PC-3 (cell line): ENCODE measurements at regions not wholly inside any gene's neighbourhood (a gene's known extent, or its start where the extent isn't known, plus 50 kb on each side); places are given as distances from the start of the nearest gene placed in this dataset.

Source experiments
- ATAC-seq: fragments of 200-7000 bp; cut with Tn5 transposase; 2 replicates; pipeline ENCODE4 v1.9.1; 2020; ENCODE audit warnings: mild to moderate bottlenecking, moderate library complexity
- BruUV-seq: library from RNA; stranded (reverse); fragments of 400-500 nt; replicated peaks from 2 replicates; lab custom pipeline; 2021; lab: Mats Ljungman, UMichigan
- CTCF ChIA-PET: fragments of 300-600 bp; sonication (Branson Sonifier 250); formaldehyde crosslinking; loops from one replicate; lab custom pipeline; 2022; ENCODE audit warnings: antibody characterized with exemption; lab: Charles Lee
- POLR2A ChIA-PET: fragments of 300-600 bp; sonication (Branson Sonifier 250); formaldehyde crosslinking; loops from one replicate; lab custom pipeline; 2022; ENCODE audit warnings: antibody characterized with exemption; ENCODE audit not compliant: unreplicated experiment; lab: Charles Lee
- DNase-seq: peaks from one replicate; pipeline ENCODE4 v3.0.0-alpha.2; 2015
- H2AFZ ChIP-seq: fragments of 300-600 bp; sonication (generic); 2 replicates; pipeline ENCODE4 v1.6.0; 2016; ENCODE audit warnings: antibody characterized with exemption, low read length
- H3F3A ChIP-seq: fragments of 300-600 bp; sonication (generic); one replicate; pipeline ENCODE4 v1.6.0; 2017; ENCODE audit warnings: antibody characterized with exemption, low read length, control low read depth, mild to moderate bottlenecking; ENCODE audit not compliant: unreplicated experiment
- H3K27ac ChIP-seq: fragments of 300-600 bp; sonication (generic); 2 replicates; pipeline ENCODE4 v1.5.1; 2016; ENCODE audit warnings: mild to moderate bottlenecking, low read length
- H3K27me3 ChIP-seq: fragments of 300-600 bp; sonication (generic); 2 replicates; pipeline ENCODE4 v1.6.1; 2016; ENCODE audit warnings: low read length, mixed read lengths
- H3K36me3 ChIP-seq: fragments of 300-600 bp; sonication (generic); 2 replicates; pipeline ENCODE4 v1.6.1; 2016; ENCODE audit warnings: low read depth, mixed run types, low read length, mixed read lengths
- H3K4me1 ChIP-seq: fragments of 300-600 bp; sonication (generic); 2 replicates; pipeline ENCODE4 v1.5.1; 2016; ENCODE audit warnings: low read length; ENCODE audit not compliant: insufficient read depth
- H3K4me2 ChIP-seq: fragments of 300-600 bp; sonication (generic); 2 replicates; pipeline ENCODE4 v1.6.0; 2016; ENCODE audit warnings: low read length
- H3K4me3 ChIP-seq: fragments of 300-600 bp; sonication (generic); 2 replicates; pipeline ENCODE4 v1.5.1; 2016; ENCODE audit warnings: mild to moderate bottlenecking, low read length, mixed read lengths
- H3K79me2 ChIP-seq: fragments of 300-600 bp; sonication (generic); 2 replicates; pipeline ENCODE4 v1.6.1; 2017; ENCODE audit warnings: low read length, mixed read lengths
- H3K9ac ChIP-seq: fragments of 300-600 bp; sonication (generic); 2 replicates; pipeline ENCODE4 v1.6.0; 2016; ENCODE audit warnings: mild to moderate bottlenecking, low read length
- H3K9me2 ChIP-seq: fragments of 300-600 bp; sonication (generic); replicated peaks from 2 replicates; pipeline ENCODE4 v1.6.1; 2016; ENCODE audit warnings: mixed run types, low read length, mixed read lengths
- H3K9me3 ChIP-seq: fragments of 300-600 bp; sonication (generic); 2 replicates; pipeline ENCODE4 v1.6.1; 2016; ENCODE audit warnings: low read length, mixed read lengths
- H4K20me1 ChIP-seq: fragments of 300-600 bp; sonication (generic); 2 replicates; pipeline ENCODE4 v1.6.1; 2016; ENCODE audit warnings: low read length, mixed read lengths
- EZH2 ChIP-seq: fragments of 300-600 bp; sonication (generic); IDR thresholded peaks from one replicate; pipeline ENCODE4 v1.6.1; 2017; ENCODE audit warnings: antibody characterized with exemption, mild to moderate bottlenecking, low read length; ENCODE audit not compliant: unreplicated experiment
- EZH2phosphoT487 ChIP-seq: fragments of 300-600 bp; sonication (generic); IDR thresholded peaks from 2 replicates; pipeline ENCODE4 v1.6.1; 2018; ENCODE audit warnings: mild to moderate bottlenecking, antibody characterized with exemption, low read length, borderline replicate concordance
- intact Hi-C: fragments of 100-400 bp; cut with micrococcal nuclease; formaldehyde crosslinking; loops from 2 replicates; pipeline ENCODE4 v1.9.0; 2023
- TF ChIP-seq, protein P1 (sequence below): fragments of 300-600 bp; sonication (generic); conservative IDR thresholded peaks from 2 replicates; pipeline ENCODE4 v1.5.1; 2017; ENCODE audit warnings: antibody characterized with exemption, low read depth, mild to moderate bottlenecking, low read length

DNA sequence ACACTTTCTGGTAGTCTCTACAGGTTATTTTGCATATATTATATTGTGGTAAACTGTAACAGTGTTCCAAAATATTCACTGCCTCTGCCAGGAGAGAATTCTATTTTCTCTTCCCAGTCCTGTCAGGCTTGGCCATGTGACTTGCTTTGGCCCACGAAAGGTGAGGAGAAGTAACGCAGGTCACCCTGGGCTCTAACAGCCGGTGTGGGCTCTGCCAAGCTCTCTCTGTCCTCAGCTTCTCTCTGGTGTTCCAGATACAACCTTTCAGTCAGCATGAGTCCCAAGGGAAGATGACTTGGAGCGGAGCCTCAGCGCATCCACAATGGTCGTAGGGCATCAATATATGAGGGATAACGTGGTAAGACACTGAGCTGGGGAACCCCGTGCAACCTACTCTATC, 113.0 kb upstream of the RREB1 start:
- H3K4me2 ChIP-seq, result no peak overlapping the region
- H3K4me3 ChIP-seq, result no peak overlapping the region
- no peaks in the 10 kb centered on the region for H3K36me3 ChIP-seq
- CTCF ChIA-PET, result no interaction called here
- H4K20me1 ChIP-seq, result no peaks in the 10 kb centered on the region
- no peaks in the 10 kb centered on the region for H3K4me1 ChIP-seq
- H3F3A ChIP-seq, result no peaks in the 10 kb centered on the region
- no peak for ATAC-seq
- POLR2A ChIA-PET, result no interaction called here
- H3K9me2 ChIP-seq, result no peaks in the 10 kb centered on the region
- no peaks in the 10 kb centered on the region for H3K79me2 ChIP-seq
- no peak overlapping the region for H3K9ac ChIP-seq
- intact Hi-C loops, result no loop called here
- TF ChIP-seq, protein P1, sequence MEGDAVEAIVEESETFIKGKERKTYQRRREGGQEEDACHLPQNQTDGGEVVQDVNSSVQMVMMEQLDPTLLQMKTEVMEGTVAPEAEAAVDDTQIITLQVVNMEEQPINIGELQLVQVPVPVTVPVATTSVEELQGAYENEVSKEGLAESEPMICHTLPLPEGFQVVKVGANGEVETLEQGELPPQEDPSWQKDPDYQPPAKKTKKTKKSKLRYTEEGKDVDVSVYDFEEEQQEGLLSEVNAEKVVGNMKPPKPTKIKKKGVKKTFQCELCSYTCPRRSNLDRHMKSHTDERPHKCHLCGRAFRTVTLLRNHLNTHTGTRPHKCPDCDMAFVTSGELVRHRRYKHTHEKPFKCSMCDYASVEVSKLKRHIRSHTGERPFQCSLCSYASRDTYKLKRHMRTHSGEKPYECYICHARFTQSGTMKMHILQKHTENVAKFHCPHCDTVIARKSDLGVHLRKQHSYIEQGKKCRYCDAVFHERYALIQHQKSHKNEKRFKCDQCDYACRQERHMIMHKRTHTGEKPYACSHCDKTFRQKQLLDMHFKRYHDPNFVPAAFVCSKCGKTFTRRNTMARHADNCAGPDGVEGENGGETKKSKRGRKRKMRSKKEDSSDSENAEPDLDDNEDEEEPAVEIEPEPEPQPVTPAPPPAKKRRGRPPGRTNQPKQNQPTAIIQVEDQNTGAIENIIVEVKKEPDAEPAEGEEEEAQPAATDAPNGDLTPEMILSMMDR, result no peak
- TF ChIP-seq EZH2phosphoT487 (no peak), EZH2 (no peak)
- H3K27me3 ChIP-seq, result no peaks in the 10 kb centered on the region
- H2AFZ ChIP-seq, result no peak overlapping the region
- no peak overlapping the region for H3K27ac ChIP-seq
- no TSS peak for BruUV-seq
- H3K9me3 ChIP-seq, result no peaks in the 10 kb centered on the region
- no peak for DNase-seq

DNA sequence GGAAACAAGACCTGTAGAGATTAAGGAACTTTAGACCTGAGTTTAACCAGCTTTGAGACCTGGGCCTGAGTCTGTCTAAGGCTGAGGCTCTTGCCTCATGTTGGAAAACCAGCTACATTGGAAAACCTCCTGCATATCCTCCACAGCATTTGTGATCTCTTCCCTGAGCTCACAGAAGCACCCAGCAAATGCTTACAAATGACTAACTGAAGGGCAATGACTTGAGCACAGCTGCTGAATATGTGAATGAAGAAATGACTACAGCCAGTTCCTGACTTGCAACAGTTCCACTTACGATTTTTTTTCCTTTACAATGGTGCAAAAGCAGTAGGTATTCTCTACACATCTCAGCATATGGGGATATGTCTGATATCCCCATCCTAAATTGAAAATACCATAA, 112.4 kb upstream of the RREB1 start:
- no peak for TF ChIP-seq EZH2
- no peak for TF ChIP-seq EZH2phosphoT487
- TF ChIP-seq, protein P1, result no peak
- ChIA-PET POLR2A (no interaction called here), CTCF (no interaction called here)
- Histone ChIP-seq H3K36me3 (no peaks in the 10 kb centered on the region), H3K9ac (no peak overlapping the region), H3F3A (no peaks in the 10 kb centered on the region), H3K27ac (no peak overlapping the region), H3K9me2 (no peaks in the 10 kb centered on the region), H4K20me1 (no peaks in the 10 kb centered on the region), H3K27me3 (no peaks in the 10 kb centered on the region), H3K9me3 (no peaks in the 10 kb centered on the region), H3K4me1 (no peaks in the 10 kb centered on the region), H3K4me3 (no peak overlapping the region), H3K79me2 (no peaks in the 10 kb centered on the region), H3K4me2 (no peak overlapping the region), H2AFZ (no peak overlapping the region)
- DNase-seq (no peak), ATAC-seq (no peak)
- intact Hi-C loops, result no loop called here
- no TSS peak for BruUV-seq

DNA sequence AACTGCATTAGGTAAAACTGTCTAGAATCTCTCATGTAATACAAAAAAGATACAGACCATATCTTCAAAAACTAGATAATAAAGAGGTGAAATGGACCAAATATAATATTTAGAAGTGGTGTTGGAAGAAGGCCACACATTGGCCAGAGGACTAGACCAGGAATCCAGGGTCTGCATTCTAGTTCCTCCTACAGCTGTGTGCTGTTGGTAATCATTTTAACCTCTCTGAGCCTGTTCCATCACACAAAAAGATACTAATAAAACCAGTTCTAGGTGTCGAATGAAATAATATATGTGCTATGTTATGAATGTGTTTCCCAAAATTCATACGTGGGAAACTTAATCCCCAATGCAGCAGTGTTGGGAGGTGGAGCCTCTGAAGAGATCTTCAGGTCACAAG, 111.6 kb upstream of the RREB1 start:
- TF ChIP-seq, protein P1, result no peak
- TF ChIP-seq EZH2phosphoT487 (no peak), EZH2 (no peak)
- H3K4me1 ChIP-seq, result no peaks in the 10 kb centered on the region
- CTCF ChIA-PET, result no interaction called here
- H3K27me3 ChIP-seq, result no peaks in the 10 kb centered on the region
- H3K9me2 ChIP-seq, result no peaks in the 10 kb centered on the region
- H3K36me3 ChIP-seq, result no peaks in the 10 kb centered on the region
- no TSS peak for BruUV-seq
- no peaks in the 10 kb centered on the region for H3K9me3 ChIP-seq
- H3K4me2 ChIP-seq, result no peak overlapping the region
- H3K9ac ChIP-seq, result no peak overlapping the region
- H2AFZ ChIP-seq, result no peak overlapping the region
- H3F3A ChIP-seq, result no peaks in the 10 kb centered on the region
- ATAC-seq (no peak), DNase-seq (no peak)
- POLR2A ChIA-PET, result no interaction called here
- H3K4me3 ChIP-seq, result no peak overlapping the region
- H4K20me1 ChIP-seq, result no peaks in the 10 kb centered on the region
- H3K79me2 ChIP-seq, result no peaks in the 10 kb centered on the region
- intact Hi-C loops, result no loop called here
- no peak overlapping the region for H3K27ac ChIP-seq
